ENCODE measurements at regions not wholly inside any gene's neighbourhood (a gene's known extent, or its start where the extent isn't known, plus 50 kb on each side); places are given as distances from the start of the nearest gene placed in this dataset.
A peak's percentile ranks its signal among the peaks of the same experiment; 100 is the strongest.
"Not testable (repeated sequence)": the region's sequence is repeated elsewhere in the genome, so short reads cannot be mapped to it uniquely, and the experiment has no call there.

DNA sequence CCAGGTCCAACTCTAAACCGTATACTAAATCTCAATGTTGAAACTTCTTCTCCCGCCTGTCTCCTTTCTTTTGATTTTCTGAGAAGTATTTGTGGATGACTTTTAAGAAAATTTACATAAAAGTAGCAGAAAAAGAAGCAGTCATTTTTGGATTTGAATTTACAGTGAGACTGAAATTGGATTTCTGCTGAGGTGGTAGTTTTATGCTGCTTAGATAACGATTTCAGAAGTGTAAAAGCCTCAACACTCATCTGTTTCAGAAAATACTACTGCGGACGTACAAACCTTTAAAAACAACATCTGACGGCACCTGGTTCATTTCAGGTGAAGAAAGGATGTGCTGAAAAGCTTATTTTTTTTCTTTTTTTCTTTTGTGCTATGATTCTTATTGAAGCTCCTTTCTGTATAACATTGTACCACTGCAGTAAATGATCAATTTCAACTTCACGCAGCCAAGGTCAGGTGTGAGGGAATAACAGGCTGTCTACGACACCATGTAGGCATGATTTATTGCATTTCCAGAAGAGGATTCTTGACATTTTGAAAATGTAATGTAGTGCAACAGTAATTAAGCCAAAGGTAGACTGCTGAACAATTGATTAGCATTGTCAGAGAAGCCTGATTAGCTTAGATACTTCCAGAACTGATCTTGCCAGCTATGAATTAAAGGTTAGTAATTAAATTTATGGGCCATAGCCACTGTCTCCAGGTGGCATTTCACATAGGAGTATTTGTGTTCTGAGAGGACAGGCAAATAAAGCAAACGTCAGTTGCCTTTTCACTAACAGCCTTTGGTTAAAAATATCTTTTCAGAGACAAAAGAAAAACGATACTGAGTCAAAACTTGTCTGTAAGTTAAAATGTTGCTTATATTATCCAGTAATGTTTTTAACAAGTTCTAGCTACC is 134.6 kb upstream of the KBTBD8 start:
- DNase-seq: no peak

DNA sequence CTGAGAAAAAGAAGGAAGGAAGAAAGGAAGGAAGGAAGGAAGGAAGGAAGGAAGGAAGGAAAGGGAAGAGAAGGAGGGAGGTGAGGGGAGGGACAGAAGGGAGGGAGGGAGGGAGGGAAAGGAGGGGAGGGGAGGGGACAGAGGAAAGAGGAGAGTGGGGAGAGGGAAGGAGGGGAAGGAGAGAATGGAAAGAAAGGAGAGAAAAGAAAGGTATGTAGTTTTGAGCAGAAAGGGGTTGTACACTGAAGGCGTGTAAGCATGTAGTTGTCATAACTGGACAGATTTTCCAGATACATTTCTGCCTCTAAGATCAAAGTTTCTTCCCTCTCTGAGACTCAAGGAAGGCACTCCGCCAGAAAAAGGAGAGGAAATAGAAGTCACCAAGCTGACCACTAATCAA is 113.4 kb upstream of the KBTBD8 start:
- DNase-seq: no peak

DNA sequence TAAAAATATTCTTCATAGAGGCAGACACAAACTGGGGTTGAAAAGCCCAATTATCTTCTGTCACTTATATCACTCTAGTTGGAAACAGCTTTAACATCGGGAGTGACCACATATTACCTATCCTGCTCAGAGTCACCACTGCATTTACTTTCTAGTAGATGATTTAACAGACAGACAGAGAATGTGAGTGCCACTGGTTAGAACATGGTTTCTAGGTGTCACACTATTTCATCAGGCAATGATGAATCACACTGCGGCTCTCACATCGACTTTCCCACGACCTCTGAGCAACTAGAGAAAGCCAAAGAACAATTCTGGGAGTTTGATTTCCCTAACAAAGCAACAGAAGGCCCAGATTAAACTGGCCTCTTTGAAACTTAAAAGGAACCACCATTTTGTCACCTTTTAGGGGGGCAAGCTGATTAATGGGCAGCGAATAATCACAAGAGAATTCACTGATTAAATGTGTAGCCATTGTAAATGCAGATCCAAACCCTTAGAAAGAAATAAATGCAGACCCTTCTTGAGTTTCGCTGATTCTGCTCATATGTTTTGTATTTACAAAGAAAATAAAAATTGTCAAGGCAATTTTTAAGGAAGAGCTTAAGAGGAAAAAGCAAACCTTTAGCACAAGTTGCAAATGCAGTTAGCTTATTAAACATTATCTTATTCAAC is 112.6 kb upstream of the KBTBD8 start:
- no peak for DNase-seq

- no peak for DNase-seq
These were observed 108.2 kb upstream of the KBTBD8 start for GRCh38 chr3:66889750-66890494.

DNA sequence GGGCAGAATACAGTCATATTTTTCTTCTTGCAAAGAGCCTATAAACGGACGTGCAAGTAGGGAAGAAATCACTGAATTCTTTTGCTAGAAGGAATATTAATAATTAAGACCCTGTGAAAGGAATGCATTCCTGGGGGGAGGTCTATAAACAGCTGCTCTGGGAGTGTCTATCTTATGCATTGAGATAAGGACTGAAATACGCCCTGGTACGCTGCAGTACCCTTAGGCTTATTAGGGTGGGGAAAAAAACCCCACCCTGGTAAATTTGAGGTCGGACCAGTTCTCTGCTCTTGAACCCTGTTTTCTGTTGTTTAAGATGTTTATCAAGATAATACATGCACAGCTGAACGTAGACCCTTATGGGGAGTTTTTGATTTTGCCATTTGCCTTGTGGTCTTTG is 100.0 kb upstream of the KBTBD8 start:
- no peak for DNase-seq

GRCh38 chr3:66904336-66904735 is 93.8 kb upstream of the KBTBD8 start:
- no peak for DNase-seq

- peak; percentile 72 for DNase-seq
These were observed 93.1 kb upstream of the KBTBD8 start for GRCh38 chr3:66904831-66905493.

DNA sequence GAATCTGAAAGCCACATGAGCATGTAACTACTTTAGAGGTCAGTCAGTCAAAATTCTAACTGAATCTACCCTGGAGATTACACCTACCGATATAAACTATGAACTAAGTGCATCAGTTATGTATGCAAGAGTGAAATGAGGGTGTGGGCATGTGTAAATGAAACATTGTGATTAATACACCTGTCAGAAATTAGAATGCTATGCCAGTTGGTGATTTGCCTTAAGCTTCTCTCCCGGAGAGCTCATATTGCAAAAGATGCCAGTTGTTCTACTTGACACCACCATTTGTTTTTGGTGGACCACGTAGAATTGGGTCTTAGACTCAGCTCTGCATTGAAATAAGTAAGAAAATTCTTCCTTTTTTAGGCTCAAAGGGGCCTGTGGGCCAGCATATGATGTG is 91.0 kb upstream of the KBTBD8 start:
- no peak for DNase-seq

DNA sequence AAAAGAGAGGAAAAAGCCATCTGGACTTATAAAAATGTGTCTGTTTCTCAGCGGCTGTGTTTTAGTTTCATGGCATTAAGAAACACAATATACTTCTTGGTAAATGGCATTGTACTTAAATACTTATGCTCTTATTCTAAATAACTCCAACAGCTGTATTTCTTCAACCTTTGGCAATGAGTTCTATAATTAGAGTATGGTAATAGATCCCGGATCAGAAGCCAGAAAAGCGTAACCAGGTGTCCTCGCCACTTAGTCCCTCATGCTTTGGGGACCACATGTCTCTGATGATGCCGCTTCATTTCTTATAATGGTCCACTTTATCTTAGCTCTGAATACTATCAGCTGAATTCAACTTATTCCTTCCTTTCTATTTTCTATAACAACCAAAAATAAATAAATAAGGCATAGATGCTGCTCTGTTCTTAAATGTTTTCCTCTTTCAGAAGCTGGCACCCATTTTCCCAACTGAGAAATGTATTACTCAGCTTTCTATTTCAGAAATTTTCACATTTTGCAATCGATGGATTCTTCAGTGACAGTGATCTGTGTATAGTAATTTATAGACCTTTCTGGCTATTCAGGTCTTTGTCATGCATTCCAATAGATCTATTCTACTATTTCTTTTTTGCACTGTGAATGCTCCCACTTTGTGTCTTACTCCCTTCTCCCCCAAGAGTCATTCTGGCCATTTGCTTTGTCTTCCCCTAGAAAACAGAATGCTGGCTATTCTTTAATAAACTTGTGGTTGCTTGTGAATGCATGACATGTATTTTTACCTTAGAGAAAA is 87.6 kb upstream of the KBTBD8 start:
- DNase-seq: no peak

- DNase-seq: no peak
These were observed 85.8 kb upstream of the KBTBD8 start for GRCh38 chr3:66912306-66912705.

GRCh38 chr3:66922058-66922457 is 76.0 kb upstream of the KBTBD8 start:
- no peak for DNase-seq

- no peak for DNase-seq
These were observed 74.1 kb upstream of the KBTBD8 start for GRCh38 chr3:66923969-66924368.

- DNase-seq: no peak
These were observed 69.9 kb upstream of the KBTBD8 start for GRCh38 chr3:66928252-66928651.

- DNase-seq: no peak
These were observed 66.8 kb upstream of the KBTBD8 start for GRCh38 chr3:66931291-66931690.

DNA sequence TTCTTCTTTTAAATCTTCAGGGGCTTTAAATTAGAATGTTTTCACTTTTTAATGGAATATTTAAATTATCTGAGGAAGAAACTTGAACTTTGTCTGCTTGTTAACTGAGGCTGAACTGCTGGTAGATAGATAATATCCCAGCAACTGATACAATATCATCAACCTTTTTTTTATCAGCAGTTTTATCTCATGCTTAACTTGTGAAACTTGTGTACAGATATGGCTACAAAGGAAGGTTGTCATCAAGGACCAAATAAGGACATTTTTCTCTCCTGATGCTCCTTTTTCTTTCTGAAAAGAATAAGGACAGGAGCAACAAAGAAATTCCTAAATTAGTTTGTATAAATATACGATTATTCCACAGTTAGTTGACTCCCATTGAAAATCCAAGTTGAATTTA is 66.4 kb upstream of the KBTBD8 start:
- no peak for DNase-seq

DNA sequence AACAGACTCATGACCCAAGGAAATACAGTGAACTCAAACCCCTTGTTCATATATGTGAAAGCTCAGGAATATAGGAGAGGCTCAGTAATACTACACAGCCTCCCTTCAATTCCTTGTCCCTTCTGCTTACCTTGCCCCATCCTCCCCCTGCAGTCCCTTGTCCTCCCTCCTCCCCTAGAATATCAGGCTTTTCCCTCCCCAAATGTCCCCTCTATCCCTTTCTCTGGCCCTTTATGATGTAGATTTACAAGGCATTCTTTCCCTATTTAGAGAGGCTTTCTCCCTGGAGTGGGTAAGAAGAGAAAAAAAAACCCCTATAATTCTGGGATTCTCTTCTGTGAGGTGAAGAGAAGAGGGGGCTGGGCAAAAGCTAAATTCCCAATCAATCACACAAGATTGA is 64.9 kb upstream of the KBTBD8 start:
- no peak for DNase-seq

GRCh38 chr3:66934041-66934440 is 64.1 kb upstream of the KBTBD8 start:
- DNase-seq: no peak

DNA sequence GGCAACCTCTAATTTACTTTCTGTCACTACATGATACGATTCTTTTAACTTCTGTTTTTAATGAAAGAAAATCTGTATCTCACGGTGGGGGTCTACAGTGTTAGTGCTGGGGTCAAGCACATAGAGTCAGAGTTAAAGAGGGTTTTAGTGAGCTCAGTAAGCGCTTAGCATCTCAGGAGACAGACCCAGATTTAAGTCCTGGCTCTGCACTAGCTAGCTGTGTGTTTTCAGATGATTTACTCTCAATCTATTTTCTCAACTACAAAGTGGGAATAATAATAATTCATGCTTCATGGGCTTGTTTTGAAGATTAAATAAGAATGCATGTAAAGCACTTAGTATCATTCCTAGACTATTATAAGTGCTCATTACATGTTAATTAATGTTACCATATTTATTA is 63.4 kb upstream of the KBTBD8 start:
- no peak for DNase-seq

DNA sequence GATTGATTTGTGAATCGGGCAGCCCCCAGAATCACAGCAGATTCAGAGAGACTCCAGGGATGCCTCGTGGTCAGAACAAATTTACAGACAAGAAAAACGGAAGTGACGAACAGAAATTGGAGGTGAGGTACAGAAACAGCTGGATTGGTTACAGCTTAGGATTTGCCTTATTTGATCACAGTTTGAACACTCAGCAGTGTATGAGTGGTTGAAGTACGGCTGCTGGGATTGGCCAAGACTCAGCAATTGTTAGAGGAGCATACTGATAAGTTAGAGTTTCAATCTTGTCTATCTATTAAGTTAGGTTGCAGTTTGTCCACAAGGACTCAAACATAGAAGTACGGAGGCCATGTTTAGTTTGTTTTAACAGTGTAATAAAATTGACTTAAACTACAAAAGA is 61.1 kb upstream of the KBTBD8 start:
- DNase-seq: not testable (repeated sequence)

GRCh38 chr3:66938338-66938963 is 59.7 kb upstream of the KBTBD8 start:
- peak; percentile 22 for DNase-seq

DNA sequence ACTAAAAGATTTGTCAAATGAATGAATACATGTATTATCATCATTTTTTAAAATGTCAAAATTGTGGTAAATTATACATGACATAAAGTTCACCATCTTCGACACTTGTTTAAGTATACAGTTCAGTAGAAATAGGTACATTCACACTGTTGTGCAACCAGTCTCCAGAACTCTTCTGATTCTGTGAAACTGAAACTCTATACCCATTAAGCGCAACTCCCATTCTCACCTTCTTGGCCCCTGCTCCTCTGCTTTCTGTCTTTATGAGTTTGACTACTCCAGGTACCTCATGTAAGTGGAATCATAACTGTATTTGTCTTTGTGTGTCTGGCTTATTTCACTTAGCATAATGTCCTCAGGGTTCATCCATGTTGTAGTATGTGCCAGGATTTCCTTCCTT is 50.1 kb upstream of the KBTBD8 start:
- DNase-seq: no peak

Measured in inflammatory macrophage treated with lipopolysaccharide for 4 hours (primary cell).